ENCODE measurements at regions not wholly inside any gene's neighbourhood (a gene's known extent, or its start where the extent isn't known, plus 50 kb on each side); places are given as distances from the start of the nearest gene placed in this dataset.

- in situ Hi-C loops (cut with HindIII; ENCODE audit: low pct_ligation_motif_present, low sequenced_read_pairs) = no loop called here
- no peak for TF ChIP-seq CTCF (IDR thresholded peaks at IDR 0.05; ENCODE audit: low read depth, low read length, missing control alignments)
- DNase-seq = no peak
- H3K27ac ChIP-seq = no peak overlapping the region
- no peaks in the 10 kb centered on the region for H3K36me3 ChIP-seq (replicated peaks)
- no peak overlapping the region for H3K4me3 ChIP-seq (ENCODE audit: low read depth, low read length)
- no peaks in the 10 kb centered on the region for H3K27me3 ChIP-seq (replicated peaks)
Observed at GRCh38 chr4:11710453-11711093, 281.9 kb upstream of the HS3ST1 start.

- H3K36me3 ChIP-seq (replicated peaks) = no peaks in the 10 kb centered on the region
- no peak for DNase-seq
- H3K4me3 ChIP-seq (ENCODE audit: low read depth, low read length) = no peak overlapping the region
- in situ Hi-C loops (cut with HindIII; ENCODE audit: low pct_ligation_motif_present, low sequenced_read_pairs) = no loop called here
- no peak overlapping the region for H3K27ac ChIP-seq
- TF ChIP-seq CTCF (IDR thresholded peaks at IDR 0.05; ENCODE audit: low read depth, low read length, missing control alignments) = no peak
- no peaks in the 10 kb centered on the region for H3K27me3 ChIP-seq (replicated peaks)
Observed at GRCh38 chr4:11704186-11704830, 275.6 kb upstream of the HS3ST1 start.

GRCh38 chr4:11702886-11703557, 274.3 kb upstream of the HS3ST1 start:
- no peak for TF ChIP-seq CTCF (IDR thresholded peaks at IDR 0.05; ENCODE audit: low read depth, low read length, missing control alignments)
- in situ Hi-C loops (cut with HindIII; ENCODE audit: low pct_ligation_motif_present, low sequenced_read_pairs) = no loop called here
- H3K36me3 ChIP-seq (replicated peaks) = no peaks in the 10 kb centered on the region
- no peak for DNase-seq
- H3K27me3 ChIP-seq (replicated peaks) = no peaks in the 10 kb centered on the region
- no peak overlapping the region for H3K4me3 ChIP-seq (ENCODE audit: low read depth, low read length)
- no peak overlapping the region for H3K27ac ChIP-seq

- Histone ChIP-seq H3K27ac (no peak overlapping the region), H3K27me3 (replicated peaks) (no peaks in the 10 kb centered on the region), H3K36me3 (replicated peaks) (no peaks in the 10 kb centered on the region), H3K4me3 (ENCODE audit: low read depth, low read length) (no peak overlapping the region)
- in situ Hi-C loops (cut with HindIII; ENCODE audit: low pct_ligation_motif_present, low sequenced_read_pairs) = no loop called here
- DNase-seq = no peak
- no peak for TF ChIP-seq CTCF (IDR thresholded peaks at IDR 0.05; ENCODE audit: low read depth, low read length, missing control alignments)
Observed at GRCh38 chr4:11701966-11702725, 273.5 kb upstream of the HS3ST1 start.

- no peak for TF ChIP-seq CTCF (IDR thresholded peaks at IDR 0.05; ENCODE audit: low read depth, low read length, missing control alignments)
- H3K4me3 ChIP-seq (ENCODE audit: low read depth, low read length) = no peak overlapping the region
- no peaks in the 10 kb centered on the region for H3K27me3 ChIP-seq (replicated peaks)
- H3K27ac ChIP-seq = no peak overlapping the region
- DNase-seq = no peak
- in situ Hi-C loops (cut with HindIII; ENCODE audit: low pct_ligation_motif_present, low sequenced_read_pairs) = no loop called here
- H3K36me3 ChIP-seq (replicated peaks) = no peaks in the 10 kb centered on the region
Observed at GRCh38 chr4:11700751-11701226, 272.1 kb upstream of the HS3ST1 start.
